ENCODE measurements at regions not wholly inside any gene's neighbourhood (a gene's known extent, or its start where the extent isn't known, plus 50 kb on each side); places are given as distances from the start of the nearest gene placed in this dataset.
"Not testable (repeated sequence)": the region's sequence is repeated elsewhere in the genome, so short reads cannot be mapped to it uniquely, and the experiment has no call there.

GRCh38 chr9:85344901-85345300, 396.9 kb downstream of the AGTPBP1 start:
- H3K27ac ChIP-seq, result no peak overlapping the region
- no peaks in the 10 kb centered on the region for H3K4me1 ChIP-seq (replicated peaks)
- no peaks in the 10 kb centered on the region for H3K27me3 ChIP-seq (replicated peaks)
- H3K9me3 ChIP-seq (replicated peaks), result no peaks in the 10 kb centered on the region
- DNase-seq (ENCODE audit: low read depth in 1 of 2, low spot score in 2 of 2), result no peak
- no peak overlapping the region for H3K4me3 ChIP-seq
- H3K36me3 ChIP-seq, result no peaks in the 10 kb centered on the region

- Histone ChIP-seq H3K4me1 (replicated peaks) (no peaks in the 10 kb centered on the region), H3K27ac (no peak overlapping the region), H3K4me3 (no peak overlapping the region), H3K36me3 (no peaks in the 10 kb centered on the region), H3K9me3 (replicated peaks) (no peaks in the 10 kb centered on the region), H3K27me3 (replicated peaks) (no peaks in the 10 kb centered on the region)
- DNase-seq (ENCODE audit: low read depth in 1 of 2, low spot score in 2 of 2), result no peak
Measured at GRCh38 chr9:85339338-85339737, 402.4 kb downstream of the AGTPBP1 start.

- H3K4me1 ChIP-seq (replicated peaks), result no peaks in the 10 kb centered on the region
- no peaks in the 10 kb centered on the region for H3K27me3 ChIP-seq (replicated peaks)
- no peak for DNase-seq (ENCODE audit: low read depth in 1 of 2, low spot score in 2 of 2)
- no peaks in the 10 kb centered on the region for H3K9me3 ChIP-seq (replicated peaks)
- H3K4me3 ChIP-seq, result no peak overlapping the region
- no peaks in the 10 kb centered on the region for H3K36me3 ChIP-seq
- H3K27ac ChIP-seq, result no peak overlapping the region
Measured at GRCh38 chr9:85334228-85334627, 407.5 kb downstream of the AGTPBP1 start.

- no peak overlapping the region for H3K4me3 ChIP-seq
- DNase-seq (ENCODE audit: low read depth in 1 of 2, low spot score in 2 of 2), result no peak
- no peaks in the 10 kb centered on the region for H3K4me1 ChIP-seq (replicated peaks)
- no peaks in the 10 kb centered on the region for H3K27me3 ChIP-seq (replicated peaks)
- no peak overlapping the region for H3K27ac ChIP-seq
- no peaks in the 10 kb centered on the region for H3K9me3 ChIP-seq (replicated peaks)
- H3K36me3 ChIP-seq, result no peaks in the 10 kb centered on the region
Measured at GRCh38 chr9:85332487-85332886, 409.3 kb downstream of the AGTPBP1 start.

GRCh38 chr9:85331626-85332025, 410.1 kb downstream of the AGTPBP1 start:
- Histone ChIP-seq H3K9me3 (replicated peaks) (no peaks in the 10 kb centered on the region), H3K27ac (no peak overlapping the region), H3K4me3 (no peak overlapping the region), H3K27me3 (replicated peaks) (no peaks in the 10 kb centered on the region), H3K36me3 (no peaks in the 10 kb centered on the region), H3K4me1 (replicated peaks) (no peaks in the 10 kb centered on the region)
- no peak for DNase-seq (ENCODE audit: low read depth in 1 of 2, low spot score in 2 of 2)

- no peak for DNase-seq (ENCODE audit: low read depth in 1 of 2, low spot score in 2 of 2)
- H3K27ac ChIP-seq, result no peak overlapping the region
- H3K4me3 ChIP-seq, result no peak overlapping the region
- H3K4me1 ChIP-seq (replicated peaks), result no peaks in the 10 kb centered on the region
- no peaks in the 10 kb centered on the region for H3K27me3 ChIP-seq (replicated peaks)
- H3K36me3 ChIP-seq, result no peaks in the 10 kb centered on the region
- no peaks in the 10 kb centered on the region for H3K9me3 ChIP-seq (replicated peaks)
Measured at GRCh38 chr9:85322592-85322991, 419.2 kb downstream of the AGTPBP1 start.

- Histone ChIP-seq H3K4me3 (no peak overlapping the region), H3K9me3 (replicated peaks) (no peaks in the 10 kb centered on the region), H3K4me1 (replicated peaks) (no peaks in the 10 kb centered on the region), H3K27ac (no peak overlapping the region), H3K27me3 (replicated peaks) (no peaks in the 10 kb centered on the region), H3K36me3 (no peaks in the 10 kb centered on the region)
- no peak for DNase-seq (ENCODE audit: low read depth in 1 of 2, low spot score in 2 of 2)
Measured at GRCh38 chr9:85321561-85321960, 420.2 kb downstream of the AGTPBP1 start.

GRCh38 chr9:85319936-85320656, 421.7 kb downstream of the AGTPBP1 start:
- no peaks in the 10 kb centered on the region for H3K36me3 ChIP-seq
- DNase-seq (ENCODE audit: low read depth in 1 of 2, low spot score in 2 of 2), result no peak
- H3K27me3 ChIP-seq (replicated peaks), result no peaks in the 10 kb centered on the region

GRCh38 chr9:85315535-85315934, 426.2 kb downstream of the AGTPBP1 start:
- H3K9me3 ChIP-seq (replicated peaks); H3K27me3 ChIP-seq (replicated peaks); DNase-seq (ENCODE audit: low read depth in 1 of 2, low spot score in 2 of 2); H3K4me1 ChIP-seq (replicated peaks); H3K27ac ChIP-seq; H3K36me3 ChIP-seq; H3K4me3 ChIP-seq: not testable (repeated sequence)

More at GRCh38 chr9:85319936-85320656, 421.7 kb downstream of the AGTPBP1 start:
- no peaks in the 10 kb centered on the region for H3K9me3 ChIP-seq (replicated peaks)
- H3K4me3 ChIP-seq, result no peak overlapping the region
- H3K4me1 ChIP-seq (replicated peaks), result no peaks in the 10 kb centered on the region
- no peak overlapping the region for H3K27ac ChIP-seq

GRCh38 chr9:85310573-85310972, 431.2 kb downstream of the AGTPBP1 start:
- Histone ChIP-seq H3K9me3 (replicated peaks) (no peaks in the 10 kb centered on the region), H3K4me3 (no peak overlapping the region), H3K27me3 (replicated peaks) (no peaks in the 10 kb centered on the region), H3K36me3 (no peaks in the 10 kb centered on the region), H3K27ac (no peak overlapping the region), H3K4me1 (replicated peaks) (no peaks in the 10 kb centered on the region)
- DNase-seq (ENCODE audit: low read depth in 1 of 2, low spot score in 2 of 2), result no peak

- no peak for DNase-seq (ENCODE audit: low read depth in 1 of 2, low spot score in 2 of 2)
- Histone ChIP-seq H3K4me1 (replicated peaks) (no peaks in the 10 kb centered on the region), H3K27ac (no peak overlapping the region), H3K27me3 (replicated peaks) (no peaks in the 10 kb centered on the region), H3K4me3 (no peak overlapping the region), H3K9me3 (replicated peaks) (no peaks in the 10 kb centered on the region), H3K36me3 (no peaks in the 10 kb centered on the region)
Measured at GRCh38 chr9:85303757-85304134, 438.0 kb downstream of the AGTPBP1 start.

- Histone ChIP-seq H3K27me3 (replicated peaks) (no peaks in the 10 kb centered on the region), H3K9me3 (replicated peaks) (no peaks in the 10 kb centered on the region), H3K36me3 (no peaks in the 10 kb centered on the region), H3K27ac (no peak overlapping the region), H3K4me3 (no peak overlapping the region), H3K4me1 (replicated peaks) (no peaks in the 10 kb centered on the region)
- DNase-seq (ENCODE audit: low read depth in 1 of 2, low spot score in 2 of 2), result no peak
Measured at GRCh38 chr9:85302938-85303756, 438.6 kb downstream of the AGTPBP1 start.

- Histone ChIP-seq H3K9me3 (replicated peaks) (no peaks in the 10 kb centered on the region), H3K36me3 (no peaks in the 10 kb centered on the region), H3K4me1 (replicated peaks) (no peaks in the 10 kb centered on the region), H3K27me3 (replicated peaks) (no peaks in the 10 kb centered on the region), H3K4me3 (no peak overlapping the region), H3K27ac (no peak overlapping the region)
- no peak for DNase-seq (ENCODE audit: low read depth in 1 of 2, low spot score in 2 of 2)
Measured at GRCh38 chr9:85298499-85298898, 443.3 kb downstream of the AGTPBP1 start.

- H3K27me3 ChIP-seq (replicated peaks); DNase-seq (ENCODE audit: low read depth in 1 of 2, low spot score in 2 of 2); H3K4me3 ChIP-seq; H3K27ac ChIP-seq; H3K36me3 ChIP-seq; H3K4me1 ChIP-seq (replicated peaks); H3K9me3 ChIP-seq (replicated peaks): not testable (repeated sequence)
Measured at GRCh38 chr9:85295244-85295643, 446.5 kb downstream of the AGTPBP1 start.

Data from SJSA1 (cell line).